ENCODE measurements at regions not wholly inside any gene's neighbourhood (a gene's known extent, or its start where the extent isn't known, plus 50 kb on each side); places are given as distances from the start of the nearest gene placed in this dataset.

DNA sequence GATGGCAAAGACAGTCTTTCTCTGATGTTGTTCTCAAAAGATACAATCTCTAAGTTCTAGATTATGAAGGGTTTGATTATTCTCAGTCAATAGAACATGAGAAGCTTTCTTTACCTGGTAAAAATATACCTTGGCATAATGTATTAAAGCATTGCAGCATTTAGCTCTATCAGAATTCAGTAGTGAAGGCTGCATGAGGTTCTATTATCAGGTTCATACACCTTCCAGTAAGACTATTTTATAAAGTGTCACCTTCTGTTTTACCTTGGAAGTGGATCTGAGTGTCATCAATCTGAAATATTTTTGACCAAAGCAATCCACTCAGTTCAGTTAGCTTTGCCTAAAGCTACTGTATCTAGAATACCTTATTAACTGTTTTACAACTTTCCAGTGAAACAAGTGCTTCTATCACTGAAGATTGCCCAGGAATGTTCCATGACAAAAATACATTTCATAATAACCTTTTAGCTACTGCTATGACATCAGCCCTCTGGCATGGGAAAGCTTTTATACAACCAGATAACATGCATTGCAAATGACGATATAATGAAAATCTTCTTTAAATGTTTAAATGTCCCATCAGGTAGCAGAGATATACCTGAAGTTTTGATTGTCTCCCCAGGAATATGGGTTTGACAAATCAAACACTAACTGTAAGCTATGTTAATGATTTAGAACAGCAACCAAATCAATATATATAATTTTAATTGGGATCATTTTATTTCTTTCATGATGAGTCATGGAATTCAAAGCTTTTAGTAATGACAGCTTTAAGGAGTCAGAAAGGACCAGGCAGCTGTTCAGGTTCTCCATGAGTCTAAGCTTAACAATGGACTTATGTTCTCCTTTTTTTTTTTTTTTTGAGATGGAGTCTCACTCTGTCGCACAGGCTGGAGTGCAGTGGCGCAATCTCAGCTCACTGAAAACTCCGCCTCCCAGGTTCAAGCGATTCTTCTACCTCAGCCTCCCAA lies 72.2 kb downstream of the UFM1 start:
- TF ChIP-seq POLR2AphosphoS5 (IDR thresholded peaks at IDR 0.05): no peak
- TF ChIP-seq POLR2A (IDR thresholded peaks at IDR 0.05): no peak

All from gastroesophageal sphincter (tissue), 2 donors.